ENCODE measurements at regions not wholly inside any gene's neighbourhood (a gene's known extent, or its start where the extent isn't known, plus 50 kb on each side); places are given as distances from the start of the nearest gene placed in this dataset.

DNA sequence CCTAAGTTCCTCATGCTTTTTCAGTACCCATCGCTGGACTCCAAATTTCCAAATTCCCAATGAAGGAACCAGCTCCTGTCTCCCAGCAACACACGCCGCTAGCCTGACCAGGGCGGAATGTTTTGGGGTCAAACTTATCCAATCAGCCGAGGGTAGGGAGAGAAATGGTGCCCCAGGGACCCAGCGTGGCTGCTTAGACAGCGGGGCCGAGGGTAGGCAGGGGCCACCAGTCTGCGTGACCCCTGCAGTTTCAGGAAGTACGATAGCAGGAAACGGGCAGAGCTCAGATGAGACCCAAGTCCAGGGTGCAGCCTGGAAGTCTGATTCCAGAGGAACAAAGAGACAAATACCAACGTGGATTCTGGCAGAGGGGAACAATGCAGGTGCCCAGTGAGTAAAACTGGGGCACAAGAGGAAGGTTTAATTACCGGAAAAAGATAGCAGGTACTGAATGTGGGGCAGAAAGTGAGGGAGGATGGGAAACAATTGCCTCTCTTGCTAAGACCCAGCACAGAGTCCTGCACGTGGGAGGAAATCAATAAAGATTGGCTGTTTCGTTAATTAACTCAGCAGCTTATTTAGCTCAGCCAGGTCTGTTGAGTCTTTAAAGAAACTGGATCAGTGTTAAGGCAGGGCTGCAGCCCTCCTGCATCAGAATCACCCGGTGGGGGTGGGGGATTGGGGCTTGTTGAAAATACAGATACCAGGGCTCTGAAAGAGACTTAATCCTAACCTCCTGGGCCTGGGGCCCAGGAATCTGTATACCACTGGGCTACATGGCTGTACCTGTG lies 50.4 kb upstream of the NFE2L3 start:
- no peak for DNase-seq

DNA sequence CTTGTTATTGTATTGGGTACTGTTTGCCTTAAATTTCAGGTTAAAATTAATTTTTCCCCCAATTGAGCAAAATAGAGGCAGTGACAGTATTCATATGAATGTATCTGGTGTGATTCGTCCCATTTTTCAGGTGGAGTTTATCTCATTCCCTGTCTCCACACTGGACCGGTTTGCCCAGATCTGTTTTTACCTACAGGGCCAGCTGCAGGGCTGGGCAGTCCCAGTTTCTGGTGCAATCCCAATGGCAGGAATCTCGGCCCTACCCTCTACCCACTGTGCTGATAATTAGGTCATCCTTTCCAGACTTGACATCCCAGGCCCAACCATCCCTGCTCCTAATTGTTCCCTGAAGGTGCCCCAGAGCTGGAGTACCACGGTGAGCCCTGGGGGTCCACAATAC lies 49.8 kb upstream of the NFE2L3 start:
- no peak for DNase-seq
